KMS-11 (cell line): ENCODE measurements at regions not wholly inside any gene's neighbourhood (a gene's known extent, or its start where the extent isn't known, plus 50 kb on each side); places are given as distances from the start of the nearest gene placed in this dataset.
A peak's percentile ranks its signal among the peaks of the same experiment; 100 is the strongest.

ENCODE experiments used
- H2AFZ ChIP-seq: fragments of 200-600 bp; sonication (generic); 2 replicates; pipeline ENCODE4 v1.6.1; 2016; ENCODE audit warnings: antibody characterized with exemption, mixed run types, low read depth
- H3K27ac ChIP-seq: fragments of 200-600 bp; sonication (generic); 2 replicates; pipeline ENCODE4 v1.6.1; 2016; ENCODE audit warnings: mild to moderate bottlenecking, mixed run types
- H3K27me3 ChIP-seq: fragments of 200-600 bp; sonication (generic); 2 replicates; pipeline ENCODE4 v1.6.1; 2017; ENCODE audit warnings: mild to moderate bottlenecking, low read depth, mixed run types, moderate library complexity; ENCODE audit not compliant: insufficient read depth
- H3K36me3 ChIP-seq: fragments of 200-600 bp; sonication (generic); 2 replicates; pipeline ENCODE4 v1.6.1; 2017; ENCODE audit warnings: mild to moderate bottlenecking, mixed run types; ENCODE audit not compliant: insufficient read depth
- H3K4me1 ChIP-seq: fragments of 200-600 bp; sonication (generic); 2 replicates; pipeline ENCODE4 v1.6.1; 2016; ENCODE audit warnings: mild to moderate bottlenecking, low read depth, mixed run types; ENCODE audit not compliant: poor library complexity, severe bottlenecking
- H3K4me2 ChIP-seq: fragments of 200-600 bp; sonication (generic); 2 replicates; pipeline ENCODE4 v1.7.0; 2016; ENCODE audit warnings: mild to moderate bottlenecking, mixed run types
- H3K4me3 ChIP-seq: fragments of 200-600 bp; sonication (generic); IDR thresholded peaks from 2 replicates; pipeline ENCODE4 v1.6.1; 2017; ENCODE audit warnings: low read depth, low read length, mixed read lengths; ENCODE audit not compliant: insufficient read depth
- H3K79me2 ChIP-seq: fragments of 200-600 bp; sonication (generic); 2 replicates; pipeline ENCODE4 v1.6.1; 2016; ENCODE audit warnings: low read depth, mixed run types; ENCODE audit not compliant: insufficient read depth
- H3K9ac ChIP-seq: fragments of 200-600 bp; sonication (generic); 2 replicates; pipeline ENCODE4 v1.6.1; 2016; ENCODE audit warnings: mild to moderate bottlenecking, mixed run types
- H4K20me1 ChIP-seq: fragments of 200-600 bp; sonication (generic); 2 replicates; pipeline ENCODE4 v1.6.1; 2016; ENCODE audit warnings: mild to moderate bottlenecking, mixed run types; ENCODE audit not compliant: insufficient read depth
- TF ChIP-seq, protein P1 (sequence below): fragments of 200-600 bp; sonication (generic); conservative IDR thresholded peaks from 2 replicates; pipeline ENCODE4 v1.6.1; 2017; ENCODE audit warnings: low read depth, mild to moderate bottlenecking, antibody characterized with exemption, low read length, moderate library complexity, mixed read lengths

DNA sequence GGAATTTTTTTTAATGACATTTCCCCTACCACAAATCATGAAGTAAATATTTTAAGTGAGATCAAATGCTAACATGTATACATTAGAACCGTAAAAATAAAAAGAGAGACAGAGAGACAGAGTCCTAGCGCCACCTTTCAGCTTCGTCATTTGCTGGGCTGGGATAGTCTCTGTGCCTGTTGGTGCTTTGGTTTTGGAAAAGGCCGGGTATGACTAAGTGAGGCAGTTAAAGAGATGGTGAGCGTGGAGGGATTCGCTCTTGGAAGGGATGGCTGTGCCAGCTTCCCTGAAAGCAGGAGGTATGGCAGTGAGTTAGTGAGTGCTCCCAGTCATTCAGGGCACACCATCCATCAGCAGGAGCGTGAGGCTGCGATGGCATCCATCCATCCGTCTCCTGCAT lies 729.6 kb upstream of the WWC1 start:
- no peaks in the 10 kb centered on the region for H3K4me1 ChIP-seq
- H3K4me3 ChIP-seq, result no peak overlapping the region
- no peaks in the 10 kb centered on the region for H4K20me1 ChIP-seq
- H2AFZ ChIP-seq, result no peak overlapping the region
- H3K4me2 ChIP-seq, result no peak overlapping the region
- H3K9ac ChIP-seq, result no peak overlapping the region
- no peaks in the 10 kb centered on the region for H3K27me3 ChIP-seq
- TF ChIP-seq, protein P1, sequence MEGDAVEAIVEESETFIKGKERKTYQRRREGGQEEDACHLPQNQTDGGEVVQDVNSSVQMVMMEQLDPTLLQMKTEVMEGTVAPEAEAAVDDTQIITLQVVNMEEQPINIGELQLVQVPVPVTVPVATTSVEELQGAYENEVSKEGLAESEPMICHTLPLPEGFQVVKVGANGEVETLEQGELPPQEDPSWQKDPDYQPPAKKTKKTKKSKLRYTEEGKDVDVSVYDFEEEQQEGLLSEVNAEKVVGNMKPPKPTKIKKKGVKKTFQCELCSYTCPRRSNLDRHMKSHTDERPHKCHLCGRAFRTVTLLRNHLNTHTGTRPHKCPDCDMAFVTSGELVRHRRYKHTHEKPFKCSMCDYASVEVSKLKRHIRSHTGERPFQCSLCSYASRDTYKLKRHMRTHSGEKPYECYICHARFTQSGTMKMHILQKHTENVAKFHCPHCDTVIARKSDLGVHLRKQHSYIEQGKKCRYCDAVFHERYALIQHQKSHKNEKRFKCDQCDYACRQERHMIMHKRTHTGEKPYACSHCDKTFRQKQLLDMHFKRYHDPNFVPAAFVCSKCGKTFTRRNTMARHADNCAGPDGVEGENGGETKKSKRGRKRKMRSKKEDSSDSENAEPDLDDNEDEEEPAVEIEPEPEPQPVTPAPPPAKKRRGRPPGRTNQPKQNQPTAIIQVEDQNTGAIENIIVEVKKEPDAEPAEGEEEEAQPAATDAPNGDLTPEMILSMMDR, result no peak
- no peaks in the 10 kb centered on the region for H3K36me3 ChIP-seq
- H3K27ac ChIP-seq, result no peak overlapping the region
- H3K79me2 ChIP-seq, result no peaks in the 10 kb centered on the region

DNA sequence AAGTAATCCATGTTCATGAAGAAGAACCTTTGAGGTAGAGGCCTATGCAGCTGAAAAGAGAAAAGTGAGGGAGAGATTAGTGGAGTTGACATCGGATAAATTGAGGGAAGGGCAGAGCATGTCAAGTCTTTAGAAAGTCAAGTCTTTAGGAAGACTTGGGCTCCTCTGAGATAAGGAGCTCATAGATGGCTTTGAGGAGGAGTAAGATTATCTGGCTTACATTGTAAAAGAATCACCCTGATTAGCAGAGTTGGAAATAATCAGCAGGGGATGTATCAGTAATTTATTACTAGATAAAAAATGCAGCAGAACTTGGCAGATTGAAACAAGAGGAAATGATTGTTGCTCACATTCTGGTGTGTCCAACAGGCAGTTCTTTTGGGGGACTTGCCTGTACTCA lies 727.2 kb upstream of the WWC1 start:
- no peak overlapping the region for H3K4me2 ChIP-seq
- H3K36me3 ChIP-seq, result no peaks in the 10 kb centered on the region
- no peak overlapping the region for H3K9ac ChIP-seq
- H4K20me1 ChIP-seq, result no peaks in the 10 kb centered on the region
- H3K79me2 ChIP-seq, result no peaks in the 10 kb centered on the region
- H3K27ac ChIP-seq, result no peak overlapping the region
- TF ChIP-seq, protein P1, result no peak
- H3K4me1 ChIP-seq, result no peaks in the 10 kb centered on the region
- no peaks in the 10 kb centered on the region for H3K27me3 ChIP-seq
- no peak overlapping the region for H3K4me3 ChIP-seq
- H2AFZ ChIP-seq, result no peak overlapping the region

DNA sequence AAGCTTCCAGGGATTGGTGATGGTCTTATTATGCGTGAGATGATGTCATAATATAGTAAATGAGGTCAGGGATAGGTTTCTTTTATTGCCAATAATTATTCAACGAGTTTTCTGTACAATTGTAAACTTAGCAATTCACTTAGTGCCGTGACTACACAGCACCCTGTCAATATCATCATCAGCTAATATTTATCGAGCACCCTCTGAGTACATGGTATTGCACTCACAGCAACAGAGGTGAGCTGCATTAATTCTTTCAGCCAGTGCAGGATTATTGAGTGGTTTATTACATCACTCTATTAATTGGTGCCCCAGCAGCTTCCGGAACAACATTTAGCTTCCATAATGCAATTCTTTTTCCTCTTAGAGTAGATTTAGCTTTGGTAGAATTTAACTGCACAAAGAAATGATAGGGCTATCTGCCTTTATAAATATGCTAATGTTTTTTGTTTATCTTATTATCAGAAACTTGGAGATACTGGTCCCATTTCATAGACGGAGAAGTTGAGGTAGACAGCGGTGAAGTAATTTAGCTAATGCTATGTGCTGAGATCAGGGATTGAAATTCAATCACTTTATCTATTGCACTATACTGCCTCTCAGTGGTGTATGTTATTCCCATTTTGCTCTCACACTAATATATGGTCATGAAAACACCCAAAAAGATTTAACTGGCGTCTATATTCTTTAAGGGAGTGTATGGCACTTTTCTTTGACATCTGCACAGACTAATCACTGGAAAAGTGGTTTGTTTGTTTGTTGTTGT lies 726.1 kb upstream of the WWC1 start:
- no peak overlapping the region for H3K4me3 ChIP-seq
- no peaks in the 10 kb centered on the region for H3K4me1 ChIP-seq
- TF ChIP-seq, protein P1, result 0 out of 2 replicates have a peak, but pooled peaks have one; percentile 20
- no peak overlapping the region for H2AFZ ChIP-seq
- H3K36me3 ChIP-seq, result no peaks in the 10 kb centered on the region
- no peaks in the 10 kb centered on the region for H4K20me1 ChIP-seq
- H3K27ac ChIP-seq, result no peak overlapping the region
- H3K9ac ChIP-seq, result no peak overlapping the region
- no peaks in the 10 kb centered on the region for H3K79me2 ChIP-seq
- no peak overlapping the region for H3K4me2 ChIP-seq
- H3K27me3 ChIP-seq, result no peaks in the 10 kb centered on the region

DNA sequence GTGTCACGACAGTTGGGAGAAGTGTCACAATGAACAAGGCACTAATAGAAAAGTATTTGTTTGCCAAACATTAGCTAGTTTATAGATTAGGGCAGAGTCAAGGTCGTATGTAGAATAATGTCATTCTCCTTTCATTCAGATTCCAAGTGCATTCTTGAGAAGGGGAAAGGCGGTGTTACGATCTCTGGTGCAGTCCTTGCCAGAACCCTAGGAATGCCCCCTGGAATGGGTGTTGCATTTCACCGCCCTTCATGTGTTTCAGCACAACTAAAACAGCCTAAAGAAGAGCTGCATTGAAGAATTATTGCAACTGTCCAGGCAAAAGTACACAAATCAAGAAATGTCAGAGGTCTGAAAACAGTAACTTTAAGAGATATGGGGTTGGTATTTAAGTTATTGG lies 721.0 kb upstream of the WWC1 start:
- H3K4me3 ChIP-seq, result no peak overlapping the region
- H4K20me1 ChIP-seq, result no peaks in the 10 kb centered on the region
- no peaks in the 10 kb centered on the region for H3K79me2 ChIP-seq
- TF ChIP-seq, protein P1, result no peak
- no peak overlapping the region for H2AFZ ChIP-seq
- H3K27me3 ChIP-seq, result no peaks in the 10 kb centered on the region
- no peak overlapping the region for H3K9ac ChIP-seq
- no peak overlapping the region for H3K4me2 ChIP-seq
- no peaks in the 10 kb centered on the region for H3K4me1 ChIP-seq
- no peak overlapping the region for H3K27ac ChIP-seq
- no peaks in the 10 kb centered on the region for H3K36me3 ChIP-seq
